Endothelial cell of umbilical vein (primary cell): ENCODE measurements at regions not wholly inside any gene's neighbourhood (a gene's known extent, or its start where the extent isn't known, plus 50 kb on each side); places are given as distances from the start of the nearest gene placed in this dataset.

Source experiments
- BruUV-seq: library from RNA; stranded (reverse); fragments of 400-500 nt; replicated peaks from 2 replicates; lab custom pipeline; 2021; lab: Mats Ljungman, UMichigan
- CTCF ChIA-PET: fragments of 300-600, 350-600 bp; sonication (Branson Sonifier 250); formaldehyde crosslinking; loops from one replicate; lab custom pipeline; 2021; ENCODE audit warnings: antibody characterized with exemption, inconsistent platforms; lab: Charles Lee
- POLR2A ChIA-PET: fragments of 300-600, 350-600 bp; sonication (Branson Sonifier 250); formaldehyde crosslinking; loops from one replicate; lab custom pipeline; 2021; ENCODE audit warnings: antibody characterized with exemption, inconsistent platforms; lab: Charles Lee
- DNase-seq: peaks from one replicate; pipeline ENCODE4 v3.0.0-alpha.2; 2011; ENCODE audit warnings: low read depth, low spot score
- FAIRE-seq: peaks from 2 replicates; lab custom pipeline; 2011; peaks lifted over from hg19 to GRCh38; lab: Jason Lieb, UNC
- H2AFZ ChIP-seq: 2 replicates; pipeline ENCODE4 v1.6.0; 2012; ENCODE audit warnings: low read depth, low read length, control low read depth, inconsistent platforms
- H3K27ac ChIP-seq: 2 replicates; pipeline ENCODE4 v1.5.1; 2011; ENCODE audit warnings: low read depth, mild to moderate bottlenecking, control low read depth, low read length, moderate library complexity; ENCODE audit not compliant: insufficient read depth
- H3K27me3 ChIP-seq, 2 experiments: 2 replicates each; pipeline versions ENCODE4 v1.6.0 to v1.6.1; 2011; ENCODE audit warnings: low read length in 2 of 2, mixed read lengths in 1 of 2; ENCODE audit not compliant: control insufficient read depth in 2 of 2, insufficient read depth in 2 of 2
- H3K36me3 ChIP-seq, 2 experiments: 2 replicates in 1 of 2; 3 replicates in 1 of 2; pipeline ENCODE4 v1.5.1; 2011; ENCODE audit warnings: low read length in 2 of 2, mild to moderate bottlenecking in 1 of 2, moderate library complexity in 1 of 2; ENCODE audit not compliant: control insufficient read depth in 2 of 2, insufficient read depth in 2 of 2; ENCODE audit errors: extremely low read depth in 1 of 2
- H3K4me1 ChIP-seq: 3 replicates; pipeline ENCODE4 v1.5.1; 2011; ENCODE audit warnings: mild to moderate bottlenecking, low read length; ENCODE audit not compliant: control insufficient read depth, insufficient read depth; ENCODE audit errors: extremely low read depth
- H3K4me2 ChIP-seq: 2 replicates; pipeline ENCODE4 v1.6.1; 2011; ENCODE audit warnings: low read length, control low read depth, mixed read lengths; ENCODE audit not compliant: insufficient read depth
- H3K4me3 ChIP-seq, 3 experiments: fragments of 200-600 bp in 1 of 3; sonication (generic), shearing (Covaris generic) in 1 of 3; replicated peaks in 1 of 3; 2 replicates each; pipeline ENCODE4 v1.5.1; 2011 to 2016; ENCODE audit warnings: control low read depth in 3 of 3, low read length in 3 of 3, mild to moderate bottlenecking in 2 of 3, inconsistent platforms in 1 of 3, low read depth in 1 of 3, moderate library complexity in 1 of 3; ENCODE audit not compliant: insufficient read depth in 1 of 3
- H3K79me2 ChIP-seq: 2 replicates; pipeline ENCODE4 v1.6.0; 2012; ENCODE audit warnings: low read length, inconsistent platforms; ENCODE audit not compliant: control insufficient read depth, insufficient read depth
- H3K9ac ChIP-seq: replicated peaks from 2 replicates; pipeline ENCODE3; 2011; ENCODE audit warnings: low read length, control low read depth; ENCODE audit not compliant: insufficient read depth; ENCODE audit errors: extremely low read depth
- H3K9me1 ChIP-seq: replicated peaks from 3 replicates; pipeline ENCODE4 v1.6.0; 2011; ENCODE audit warnings: mild to moderate bottlenecking, low read length; ENCODE audit not compliant: control insufficient read depth, insufficient read depth; ENCODE audit errors: extremely low read depth
- H3K9me3 ChIP-seq: replicated peaks from 2 replicates; pipeline ENCODE4 v1.5.1; 2012; ENCODE audit warnings: low read length, inconsistent platforms; ENCODE audit not compliant: control insufficient read depth, insufficient read depth
- H4K20me1 ChIP-seq: replicated peaks from 2 replicates; pipeline ENCODE3; 2011; ENCODE audit warnings: mild to moderate bottlenecking, low read length; ENCODE audit not compliant: control insufficient read depth, insufficient read depth; ENCODE audit errors: extremely low read depth
- EZH2 ChIP-seq: IDR thresholded peaks from 2 replicates; pipeline ENCODE4 v1.6.1; 2012; ENCODE audit warnings: borderline replicate concordance, low read depth, mild to moderate bottlenecking, moderate library complexity, low read length, inconsistent platforms; ENCODE audit not compliant: severe bottlenecking
- FOS ChIP-seq: IDR thresholded peaks from 2 replicates; pipeline ENCODE4 v1.6.1; 2011; ENCODE audit warnings: mild to moderate bottlenecking, low read length, moderate library complexity, borderline replicate concordance; ENCODE audit not compliant: insufficient read depth
- GATA2 ChIP-seq: IDR thresholded peaks from 2 replicates; pipeline ENCODE4 v1.7.0; 2011; ENCODE audit warnings: low read depth, mild to moderate bottlenecking, moderate library complexity, mixed read lengths, low read length; ENCODE audit not compliant: insufficient read length, insufficient read depth
- JUN ChIP-seq: IDR thresholded peaks from 2 replicates; pipeline ENCODE4 v1.6.1; 2011; ENCODE audit warnings: borderline replicate concordance, low read depth; ENCODE audit not compliant: insufficient read length, insufficient read depth
- MYC ChIP-seq: IDR thresholded peaks from one replicate; pipeline ENCODE4 v1.6.1; 2011; ENCODE audit warnings: mild to moderate bottlenecking, low read depth, low read length
- POLR2A ChIP-seq: IDR thresholded peaks from 2 replicates; pipeline ENCODE4 v1.6.1; 2012; ENCODE audit warnings: low read depth, mild to moderate bottlenecking, control low read depth, low read length
- POLR2AphosphoS5 ChIP-seq: IDR thresholded peaks from 2 replicates; pipeline ENCODE4 v1.6.1; 2012; ENCODE audit warnings: low read depth, mild to moderate bottlenecking, control low read depth, low read length, moderate library complexity; ENCODE audit not compliant: insufficient read depth
- dilution Hi-C: fragments of 300-500 bp; cut with MboI; formaldehyde crosslinking; loops from one replicate; pipeline ENCODE4 v1.15.0; 2019; ENCODE audit warnings: low sequenced_read_pairs; ENCODE audit not compliant: extremely low pct_ligation_motif_present
- intact Hi-C: fragments of 100-400 bp; cut with micrococcal nuclease; formaldehyde crosslinking; loops from one replicate; pipeline ENCODE4 v1.10.0; 2022
- TF ChIP-seq, protein P1 (sequence below), 2 donors: IDR thresholded peaks; 1 replicate in 1 of 2; 2 replicates in 1 of 2; pipeline ENCODE4 v1.5.1; 2011; ENCODE audit warnings: low read length in 2 of 2, mild to moderate bottlenecking in 2 of 2, moderate library complexity in 2 of 2, control low read depth in 1 of 2, inconsistent platforms in 1 of 2, low read depth in 1 of 2; ENCODE audit not compliant: insufficient read depth in 1 of 2; ENCODE audit errors: extremely low read depth in 1 of 2
- TF ChIP-seq, protein P2 (sequence below): IDR thresholded peaks from 2 replicates; pipeline ENCODE4 v1.6.1; 2011; ENCODE audit not compliant: insufficient read depth, insufficient read length

DNA sequence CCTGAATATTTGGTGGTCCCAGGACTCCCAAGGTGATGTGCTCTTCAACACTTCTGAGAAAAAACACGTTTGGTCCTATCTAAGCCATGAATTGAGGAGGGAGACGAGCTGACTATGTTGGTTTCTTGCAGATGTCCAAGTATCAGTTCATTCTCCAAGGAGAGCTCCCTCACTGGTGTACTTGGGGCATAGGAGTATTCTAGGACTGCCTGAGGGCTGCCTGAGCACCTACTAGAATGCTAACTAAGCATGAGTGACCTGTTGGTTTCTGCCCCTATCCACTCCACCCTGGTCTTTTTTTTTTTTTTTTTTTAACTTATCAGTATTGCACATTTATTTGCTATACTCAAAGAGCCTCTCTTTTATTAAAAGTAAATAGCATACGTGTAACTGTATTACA lies 200.5 kb upstream of the FANCL start:
- Histone ChIP-seq H2AFZ (no peak overlapping the region), H3K27me3 (peaks cover 6 to 8% of the 10 kb centered on the region in 2 experiments), H3K79me2 (no peaks in the 10 kb centered on the region), H3K9me1 (no peaks in the 10 kb centered on the region), H3K27ac (no peak overlapping the region), H3K4me1 (no peaks in the 10 kb centered on the region), H4K20me1 (no peaks in the 10 kb centered on the region), H3K36me3 (no peaks in the 10 kb centered on the region), H3K4me2 (no peak overlapping the region), H3K9ac (no peak overlapping the region), H3K9me3 (no peaks in the 10 kb centered on the region), H3K4me3 (no peak overlapping the region)
- dilution Hi-C loops (no loop called here), intact Hi-C loops (loop anchor here (10.0 kb wide), 1 partner anchor 397 kb away; the partner anchor contains the start of gene VRK2)
- TF ChIP-seq GATA2 (no peak), POLR2AphosphoS5 (no peak), POLR2A (no peak), EZH2 (no peak), MYC (no peak), JUN (no peak), FOS (no peak)
- TF ChIP-seq, protein P1, sequence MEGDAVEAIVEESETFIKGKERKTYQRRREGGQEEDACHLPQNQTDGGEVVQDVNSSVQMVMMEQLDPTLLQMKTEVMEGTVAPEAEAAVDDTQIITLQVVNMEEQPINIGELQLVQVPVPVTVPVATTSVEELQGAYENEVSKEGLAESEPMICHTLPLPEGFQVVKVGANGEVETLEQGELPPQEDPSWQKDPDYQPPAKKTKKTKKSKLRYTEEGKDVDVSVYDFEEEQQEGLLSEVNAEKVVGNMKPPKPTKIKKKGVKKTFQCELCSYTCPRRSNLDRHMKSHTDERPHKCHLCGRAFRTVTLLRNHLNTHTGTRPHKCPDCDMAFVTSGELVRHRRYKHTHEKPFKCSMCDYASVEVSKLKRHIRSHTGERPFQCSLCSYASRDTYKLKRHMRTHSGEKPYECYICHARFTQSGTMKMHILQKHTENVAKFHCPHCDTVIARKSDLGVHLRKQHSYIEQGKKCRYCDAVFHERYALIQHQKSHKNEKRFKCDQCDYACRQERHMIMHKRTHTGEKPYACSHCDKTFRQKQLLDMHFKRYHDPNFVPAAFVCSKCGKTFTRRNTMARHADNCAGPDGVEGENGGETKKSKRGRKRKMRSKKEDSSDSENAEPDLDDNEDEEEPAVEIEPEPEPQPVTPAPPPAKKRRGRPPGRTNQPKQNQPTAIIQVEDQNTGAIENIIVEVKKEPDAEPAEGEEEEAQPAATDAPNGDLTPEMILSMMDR (IDR thresholded peaks at IDR 0.05; ENCODE audit: extremely low read depth in 1 of 2, insufficient read depth in 1 of 2, low read depth in 1 of 2, low read length in 2 of 2), result no peak
- TF ChIP-seq, protein P2, sequence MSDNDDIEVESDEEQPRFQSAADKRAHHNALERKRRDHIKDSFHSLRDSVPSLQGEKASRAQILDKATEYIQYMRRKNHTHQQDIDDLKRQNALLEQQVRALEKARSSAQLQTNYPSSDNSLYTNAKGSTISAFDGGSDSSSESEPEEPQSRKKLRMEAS, result no peak
- CTCF ChIA-PET, result interaction anchor here (1.0 to 10.0 kb wide), 2 partner anchors 11 to 535 kb away, joined by 3 to 231 read pairs; no protein-coding TSS in a partner anchor
- no TSS peak for BruUV-seq
- no peak for FAIRE-seq
- POLR2A ChIA-PET, result no interaction called here
- DNase-seq, result no peak
